ENCODE measurements at regions not wholly inside any gene's neighbourhood (a gene's known extent, or its start where the extent isn't known, plus 50 kb on each side); places are given as distances from the start of the nearest gene placed in this dataset.

- H3K9me3 Mint-ChIP-seq: peaks cover 17% of the 10 kb centered on the region
- H3K4me1 ChIP-seq (ENCODE audit: insufficient read depth): no peaks in the 10 kb centered on the region
- no peaks in the 10 kb centered on the region for H3K36me3 ChIP-seq (ENCODE audit: insufficient read depth)
- no peak overlapping the region for H3K4me2 ChIP-seq
- H3K4me3 ChIP-seq: no peak overlapping the region
- no peak for DNase-seq (ENCODE audit: low spot score)
- H3K27ac ChIP-seq (ENCODE audit: low read depth): no peak overlapping the region
- no peak overlapping the region for H2AFZ ChIP-seq
- H3K27me3 Mint-ChIP-seq (ENCODE audit: insufficient read depth, low read depth, poor library complexity): peaks cover 2% of the 10 kb centered on the region
- 0 out of 3 replicates have a peak, but pooled peaks cover 3% of the 10 kb centered on the region for H3K36me3 Mint-ChIP-seq (ENCODE audit: low read depth)
- H3K27me3 ChIP-seq (ENCODE audit: insufficient read depth): no peaks in the 10 kb centered on the region
- H3K79me2 ChIP-seq (replicated peaks; ENCODE audit: insufficient read depth): no peaks in the 10 kb centered on the region
- no peak overlapping the region for H3K27ac Mint-ChIP-seq
- no peaks in the 10 kb centered on the region for H3K4me1 Mint-ChIP-seq
- ATAC-seq: no peak
- no peak overlapping the region for H3K4me3 Mint-ChIP-seq
- TF ChIP-seq EZH2phosphoT487 (IDR thresholded peaks at IDR 0.05; ENCODE audit: unreplicated experiment): no peak
- no peak for TF ChIP-seq EZH2 (IDR thresholded peaks at IDR 0.05; ENCODE audit: low read depth, unreplicated experiment)
- TF ChIP-seq, protein P1, sequence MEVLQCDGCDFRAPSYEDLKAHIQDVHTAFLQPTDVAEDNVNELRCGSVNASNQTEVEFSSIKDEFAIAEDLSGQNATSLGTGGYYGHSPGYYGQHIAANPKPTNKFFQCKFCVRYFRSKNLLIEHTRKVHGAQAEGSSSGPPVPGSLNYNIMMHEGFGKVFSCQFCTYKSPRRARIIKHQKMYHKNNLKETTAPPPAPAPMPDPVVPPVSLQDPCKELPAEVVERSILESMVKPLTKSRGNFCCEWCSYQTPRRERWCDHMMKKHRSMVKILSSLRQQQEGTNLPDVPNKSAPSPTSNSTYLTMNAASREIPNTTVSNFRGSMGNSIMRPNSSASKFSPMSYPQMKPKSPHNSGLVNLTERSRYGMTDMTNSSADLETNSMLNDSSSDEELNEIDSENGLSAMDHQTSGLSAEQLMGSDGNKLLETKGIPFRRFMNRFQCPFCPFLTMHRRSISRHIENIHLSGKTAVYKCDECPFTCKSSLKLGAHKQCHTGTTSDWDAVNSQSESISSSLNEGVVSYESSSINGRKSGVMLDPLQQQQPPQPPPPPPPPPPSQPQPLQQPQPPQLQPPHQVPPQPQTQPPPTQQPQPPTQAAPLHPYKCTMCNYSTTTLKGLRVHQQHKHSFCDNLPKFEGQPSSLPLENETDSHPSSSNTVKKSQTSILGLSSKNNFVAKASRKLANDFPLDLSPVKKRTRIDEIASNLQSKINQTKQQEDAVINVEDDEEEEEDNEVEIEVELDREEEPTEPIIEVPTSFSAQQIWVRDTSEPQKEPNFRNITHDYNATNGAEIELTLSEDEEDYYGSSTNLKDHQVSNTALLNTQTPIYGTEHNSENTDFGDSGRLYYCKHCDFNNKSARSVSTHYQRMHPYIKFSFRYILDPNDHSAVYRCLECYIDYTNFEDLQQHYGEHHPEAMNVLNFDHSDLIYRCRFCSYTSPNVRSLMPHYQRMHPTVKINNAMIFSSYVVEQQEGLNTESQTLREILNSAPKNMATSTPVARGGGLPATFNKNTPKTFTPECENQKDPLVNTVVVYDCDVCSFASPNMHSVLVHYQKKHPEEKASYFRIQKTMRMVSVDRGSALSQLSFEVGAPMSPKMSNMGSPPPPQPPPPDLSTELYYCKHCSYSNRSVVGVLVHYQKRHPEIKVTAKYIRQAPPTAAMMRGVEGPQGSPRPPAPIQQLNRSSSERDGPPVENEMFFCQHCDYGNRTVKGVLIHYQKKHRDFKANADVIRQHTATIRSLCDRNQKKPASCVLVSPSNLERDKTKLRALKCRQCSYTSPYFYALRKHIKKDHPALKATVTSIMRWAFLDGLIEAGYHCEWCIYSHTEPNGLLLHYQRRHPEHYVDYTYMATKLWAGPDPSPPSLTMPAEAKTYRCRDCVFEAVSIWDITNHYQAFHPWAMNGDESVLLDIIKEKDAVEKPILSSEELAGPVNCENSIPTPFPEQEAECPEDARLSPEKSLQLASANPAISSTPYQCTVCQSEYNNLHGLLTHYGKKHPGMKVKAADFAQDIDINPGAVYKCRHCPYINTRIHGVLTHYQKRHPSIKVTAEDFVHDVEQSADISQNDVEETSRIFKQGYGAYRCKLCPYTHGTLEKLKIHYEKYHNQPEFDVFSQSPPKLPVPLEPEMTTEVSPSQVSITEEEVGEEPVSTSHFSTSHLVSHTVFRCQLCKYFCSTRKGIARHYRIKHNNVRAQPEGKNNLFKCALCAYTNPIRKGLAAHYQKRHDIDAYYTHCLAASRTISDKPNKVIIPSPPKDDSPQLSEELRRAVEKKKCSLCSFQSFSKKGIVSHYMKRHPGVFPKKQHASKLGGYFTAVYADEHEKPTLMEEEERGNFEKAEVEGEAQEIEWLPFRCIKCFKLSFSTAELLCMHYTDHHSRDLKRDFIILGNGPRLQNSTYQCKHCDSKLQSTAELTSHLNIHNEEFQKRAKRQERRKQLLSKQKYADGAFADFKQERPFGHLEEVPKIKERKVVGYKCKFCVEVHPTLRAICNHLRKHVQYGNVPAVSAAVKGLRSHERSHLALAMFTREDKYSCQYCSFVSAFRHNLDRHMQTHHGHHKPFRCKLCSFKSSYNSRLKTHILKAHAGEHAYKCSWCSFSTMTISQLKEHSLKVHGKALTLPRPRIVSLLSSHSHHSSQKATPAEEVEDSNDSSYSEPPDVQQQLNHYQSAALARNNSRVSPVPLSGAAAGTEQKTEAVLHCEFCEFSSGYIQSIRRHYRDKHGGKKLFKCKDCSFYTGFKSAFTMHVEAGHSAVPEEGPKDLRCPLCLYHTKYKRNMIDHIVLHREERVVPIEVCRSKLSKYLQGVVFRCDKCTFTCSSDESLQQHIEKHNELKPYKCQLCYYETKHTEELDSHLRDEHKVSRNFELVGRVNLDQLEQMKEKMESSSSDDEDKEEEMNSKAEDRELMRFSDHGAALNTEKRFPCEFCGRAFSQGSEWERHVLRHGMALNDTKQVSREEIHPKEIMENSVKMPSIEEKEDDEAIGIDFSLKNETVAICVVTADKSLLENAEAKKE (CRISPR knock-in tag; IDR thresholded peaks at IDR 0.05): no peak
- TF ChIP-seq POLR2AphosphoS5 (IDR thresholded peaks at IDR 0.05; ENCODE audit: low read depth): no peak
- no peak for TF ChIP-seq ZNF114 (CRISPR knock-in tag; IDR thresholded peaks at IDR 0.05)
- TF ChIP-seq STAT1 (IDR thresholded peaks at IDR 0.05; ENCODE audit: unreplicated experiment): no peak
- TF ChIP-seq CREB1 (CRISPR knock-in tag; IDR thresholded peaks at IDR 0.05; ENCODE audit: low read depth): no peak
- no peaks in the 10 kb centered on the region for H4K20me1 ChIP-seq (replicated peaks; ENCODE audit: insufficient read depth)
- H3F3A ChIP-seq (replicated peaks; ENCODE audit: low read depth): no peaks in the 10 kb centered on the region
- H3K9me2 ChIP-seq (ENCODE audit: insufficient read depth): no peaks in the 10 kb centered on the region
These were observed 478.7 kb downstream of the MEI4 start for GRCh38 chr6:78131521-78131920.

Data from GM23338 (cell line).